ENCODE measurements at regions not wholly inside any gene's neighbourhood (a gene's known extent, or its start where the extent isn't known, plus 50 kb on each side); places are given as distances from the start of the nearest gene placed in this dataset.

DNA sequence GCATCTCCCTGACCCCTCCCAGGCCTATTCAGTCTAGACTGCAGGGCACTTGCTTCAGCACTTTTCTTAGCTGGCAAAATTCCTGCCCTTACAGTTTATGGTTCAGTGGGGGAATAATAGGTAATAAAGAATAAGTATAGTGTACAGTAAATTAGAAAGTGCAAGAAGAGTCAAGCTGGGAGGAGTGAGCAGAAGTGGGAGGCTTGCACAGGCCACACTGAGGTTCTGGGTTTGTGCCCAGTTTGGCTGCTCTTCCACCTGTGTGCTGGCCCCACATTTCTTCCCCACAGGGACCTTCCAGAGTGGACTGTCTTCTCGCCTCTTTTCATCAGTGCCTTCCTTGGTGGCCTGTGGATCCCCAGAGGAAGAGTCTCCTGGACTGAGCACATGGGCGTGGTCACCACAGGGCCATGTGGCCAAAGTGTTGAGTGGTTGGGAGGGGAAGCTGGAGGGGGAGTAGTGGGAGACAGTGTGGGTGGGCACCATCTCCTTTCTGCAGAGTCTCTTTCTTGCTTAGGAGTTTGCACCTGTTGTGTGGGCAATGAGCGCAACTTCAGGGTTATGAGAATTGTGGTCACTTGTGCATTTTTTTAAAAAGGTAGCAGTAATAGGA is 128.6 kb upstream of the ZSWIM2 start:
- TF ChIP-seq, protein P1, sequence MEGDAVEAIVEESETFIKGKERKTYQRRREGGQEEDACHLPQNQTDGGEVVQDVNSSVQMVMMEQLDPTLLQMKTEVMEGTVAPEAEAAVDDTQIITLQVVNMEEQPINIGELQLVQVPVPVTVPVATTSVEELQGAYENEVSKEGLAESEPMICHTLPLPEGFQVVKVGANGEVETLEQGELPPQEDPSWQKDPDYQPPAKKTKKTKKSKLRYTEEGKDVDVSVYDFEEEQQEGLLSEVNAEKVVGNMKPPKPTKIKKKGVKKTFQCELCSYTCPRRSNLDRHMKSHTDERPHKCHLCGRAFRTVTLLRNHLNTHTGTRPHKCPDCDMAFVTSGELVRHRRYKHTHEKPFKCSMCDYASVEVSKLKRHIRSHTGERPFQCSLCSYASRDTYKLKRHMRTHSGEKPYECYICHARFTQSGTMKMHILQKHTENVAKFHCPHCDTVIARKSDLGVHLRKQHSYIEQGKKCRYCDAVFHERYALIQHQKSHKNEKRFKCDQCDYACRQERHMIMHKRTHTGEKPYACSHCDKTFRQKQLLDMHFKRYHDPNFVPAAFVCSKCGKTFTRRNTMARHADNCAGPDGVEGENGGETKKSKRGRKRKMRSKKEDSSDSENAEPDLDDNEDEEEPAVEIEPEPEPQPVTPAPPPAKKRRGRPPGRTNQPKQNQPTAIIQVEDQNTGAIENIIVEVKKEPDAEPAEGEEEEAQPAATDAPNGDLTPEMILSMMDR (IDR thresholded peaks at IDR 0.05): no peak
- TF ChIP-seq POLR2A (IDR thresholded peaks at IDR 0.05): no peak
